ENCODE measurements at regions not wholly inside any gene's neighbourhood (a gene's known extent, or its start where the extent isn't known, plus 50 kb on each side); places are given as distances from the start of the nearest gene placed in this dataset.
"Not testable (repeated sequence)": the region's sequence is repeated elsewhere in the genome, so short reads cannot be mapped to it uniquely, and the experiment has no call there.

DNA sequence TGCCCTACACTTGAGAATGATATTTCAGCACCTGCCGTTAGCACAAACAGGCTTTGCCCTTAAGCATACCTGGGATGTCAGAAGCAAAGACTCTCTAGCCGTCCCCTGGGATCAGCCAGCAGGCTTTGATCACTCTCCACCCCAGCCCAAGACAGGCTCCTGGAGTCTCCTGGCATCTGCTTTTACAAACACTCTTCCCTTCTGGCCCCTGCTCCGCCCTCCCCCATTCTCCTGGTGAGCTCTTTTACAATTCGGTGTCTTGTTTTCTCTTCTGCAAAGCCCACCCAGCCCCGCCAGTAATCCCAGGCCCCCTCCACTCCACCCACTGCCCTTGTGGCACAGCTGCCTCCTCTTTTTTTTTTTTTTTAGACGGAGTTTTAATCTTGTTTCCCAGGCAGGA lies 50.4 kb downstream of the KATNIP start:
- intact Hi-C loops (cut with DNase I, micrococcal nuclease), result no loop called here
- no peak for ATAC-seq
- TF ChIP-seq, protein P1, sequence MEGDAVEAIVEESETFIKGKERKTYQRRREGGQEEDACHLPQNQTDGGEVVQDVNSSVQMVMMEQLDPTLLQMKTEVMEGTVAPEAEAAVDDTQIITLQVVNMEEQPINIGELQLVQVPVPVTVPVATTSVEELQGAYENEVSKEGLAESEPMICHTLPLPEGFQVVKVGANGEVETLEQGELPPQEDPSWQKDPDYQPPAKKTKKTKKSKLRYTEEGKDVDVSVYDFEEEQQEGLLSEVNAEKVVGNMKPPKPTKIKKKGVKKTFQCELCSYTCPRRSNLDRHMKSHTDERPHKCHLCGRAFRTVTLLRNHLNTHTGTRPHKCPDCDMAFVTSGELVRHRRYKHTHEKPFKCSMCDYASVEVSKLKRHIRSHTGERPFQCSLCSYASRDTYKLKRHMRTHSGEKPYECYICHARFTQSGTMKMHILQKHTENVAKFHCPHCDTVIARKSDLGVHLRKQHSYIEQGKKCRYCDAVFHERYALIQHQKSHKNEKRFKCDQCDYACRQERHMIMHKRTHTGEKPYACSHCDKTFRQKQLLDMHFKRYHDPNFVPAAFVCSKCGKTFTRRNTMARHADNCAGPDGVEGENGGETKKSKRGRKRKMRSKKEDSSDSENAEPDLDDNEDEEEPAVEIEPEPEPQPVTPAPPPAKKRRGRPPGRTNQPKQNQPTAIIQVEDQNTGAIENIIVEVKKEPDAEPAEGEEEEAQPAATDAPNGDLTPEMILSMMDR (IDR thresholded peaks at IDR 0.05), result no peak
- no peak for DNase-seq
- Histone ChIP-seq H3K4me1 (ENCODE audit: low read depth) (no peaks in the 10 kb centered on the region), H3K36me3 (ENCODE audit: low read depth) (no peaks in the 10 kb centered on the region), H3K9me3 (no peaks in the 10 kb centered on the region), H3K4me3 (no peak overlapping the region)

DNA sequence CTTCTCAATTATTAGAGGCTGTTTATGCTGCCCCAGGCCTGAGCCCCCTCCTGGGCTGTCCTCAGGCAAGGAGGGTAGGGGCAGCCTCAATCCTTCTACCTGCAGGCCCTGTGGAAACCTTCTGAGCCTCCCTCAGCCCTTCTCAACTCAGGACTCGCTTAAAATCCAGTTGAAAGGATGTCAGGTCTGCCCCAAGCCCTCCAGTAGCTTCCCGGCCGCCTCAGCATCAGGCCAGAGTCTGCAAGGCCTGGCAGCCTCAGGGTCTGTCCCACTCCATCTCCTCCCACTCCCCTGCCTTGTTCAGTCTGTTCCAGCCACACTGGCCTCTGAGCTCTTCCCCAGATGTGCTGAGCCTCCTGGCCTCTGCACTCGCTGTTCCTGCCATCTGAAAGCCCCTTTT lies 52.2 kb downstream of the KATNIP start:
- ATAC-seq, result no peak
- Histone ChIP-seq H3K4me3 (no peak overlapping the region), H3K36me3 (ENCODE audit: low read depth) (no peaks in the 10 kb centered on the region), H3K4me1 (ENCODE audit: low read depth) (no peaks in the 10 kb centered on the region), H3K9me3 (no peaks in the 10 kb centered on the region)
- TF ChIP-seq, protein P1 (IDR thresholded peaks at IDR 0.05), result no peak
- DNase-seq, result no peak
- intact Hi-C loops (cut with DNase I, micrococcal nuclease), result no loop called here

DNA sequence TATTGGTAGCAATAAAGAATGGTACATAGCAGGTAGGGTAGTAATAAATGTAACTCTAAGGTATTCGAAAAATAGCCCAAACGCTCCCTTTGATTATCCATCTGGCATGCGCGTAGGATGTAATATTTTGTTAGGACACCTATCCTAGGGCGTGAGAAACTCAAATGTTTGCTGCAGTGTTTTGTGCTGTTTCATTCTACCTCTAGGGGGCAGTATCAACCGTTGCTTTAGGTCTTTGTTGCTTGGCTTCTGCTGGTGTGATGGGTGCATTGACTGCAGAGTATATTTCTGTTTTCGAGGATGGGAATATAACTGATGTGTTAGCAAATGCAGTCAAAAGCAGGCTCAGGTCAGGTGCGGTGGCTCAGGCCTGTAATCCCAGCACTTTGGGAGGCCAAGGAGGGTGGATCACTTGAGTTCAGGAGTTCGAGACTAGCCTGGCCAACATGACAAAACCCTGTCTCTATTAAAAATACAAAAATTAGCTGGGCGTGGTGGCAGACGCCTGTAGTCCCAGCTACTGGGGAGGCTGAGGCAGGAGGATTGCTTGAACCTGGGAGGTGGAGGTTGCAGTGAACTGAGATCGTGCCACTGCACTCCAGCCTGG lies 55.7 kb downstream of the KATNIP start:
- intact Hi-C loops (cut with DNase I, micrococcal nuclease); H3K4me1 ChIP-seq (ENCODE audit: low read depth); H3K9me3 ChIP-seq; H3K4me3 ChIP-seq; H3K36me3 ChIP-seq (ENCODE audit: low read depth): not testable (repeated sequence)
- ATAC-seq, result peak; percentile 93
- TF ChIP-seq, protein P1 (IDR thresholded peaks at IDR 0.05), result peak; percentile 43
- DNase-seq, result peak in 1 of 3 donors; percentile 59

DNA sequence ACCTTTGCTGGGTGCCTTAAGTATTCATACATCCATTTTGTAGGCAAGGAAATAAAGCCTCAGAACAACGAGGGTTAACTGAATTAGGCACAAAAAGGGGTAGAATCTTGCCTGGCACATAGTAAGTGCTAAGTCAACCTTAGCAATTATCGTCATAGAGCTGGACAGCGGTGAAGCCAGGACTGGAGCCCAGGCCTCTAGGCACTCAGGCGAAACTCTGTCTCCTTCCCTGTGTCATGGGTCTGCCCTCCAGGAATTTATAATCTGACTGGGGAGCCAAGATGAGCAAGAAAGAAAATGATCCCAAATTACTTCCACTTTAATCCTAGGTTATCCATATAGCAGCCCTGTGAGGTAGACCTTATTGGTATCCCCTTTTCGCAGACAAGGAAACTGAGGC lies 61.4 kb downstream of the KATNIP start:
- H3K9me3 ChIP-seq, result no peaks in the 10 kb centered on the region
- no peaks in the 10 kb centered on the region for H3K36me3 ChIP-seq (ENCODE audit: low read depth)
- TF ChIP-seq, protein P1 (IDR thresholded peaks at IDR 0.05), result no peak
- ATAC-seq, result no peak
- DNase-seq, result no peak
- intact Hi-C loops (cut with DNase I, micrococcal nuclease), result no loop called here
- H3K4me3 ChIP-seq, result no peak overlapping the region
- no peaks in the 10 kb centered on the region for H3K4me1 ChIP-seq (ENCODE audit: low read depth)

DNA sequence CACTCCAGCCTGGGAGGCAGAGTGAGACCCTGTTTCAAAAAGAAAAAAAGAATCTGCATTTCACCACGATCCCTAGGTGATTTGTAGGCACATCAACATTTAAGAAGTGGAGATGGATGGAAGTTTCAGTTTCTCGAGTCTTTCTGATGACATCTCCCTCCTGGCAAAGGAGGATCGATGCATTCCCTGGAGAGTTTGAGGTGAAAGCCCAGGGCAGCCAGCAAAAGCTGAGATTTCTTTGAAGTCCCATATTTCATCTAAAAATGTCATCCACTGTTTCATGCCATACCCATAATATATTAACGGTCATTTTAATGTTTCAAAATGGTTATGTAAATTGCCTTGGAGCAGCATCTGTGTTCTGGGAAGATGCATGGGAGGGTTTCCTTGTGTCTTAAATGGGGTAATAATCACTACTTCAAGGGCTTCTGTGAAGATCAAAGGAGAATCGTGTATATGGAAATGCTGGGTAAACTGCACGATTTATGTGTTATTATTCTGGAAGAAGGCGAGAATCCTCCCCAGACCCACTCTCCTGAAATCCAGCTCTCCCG lies 63.4 kb downstream of the KATNIP start:
- Histone ChIP-seq H3K9me3 (no peaks in the 10 kb centered on the region), H3K4me3 (no peak overlapping the region), H3K36me3 (ENCODE audit: low read depth) (no peaks in the 10 kb centered on the region), H3K4me1 (ENCODE audit: low read depth) (no peaks in the 10 kb centered on the region)
- DNase-seq, result no peak
- TF ChIP-seq, protein P1 (IDR thresholded peaks at IDR 0.05), result no peak
- ATAC-seq, result no peak
- intact Hi-C loops (cut with DNase I, micrococcal nuclease), result no loop called here

DNA sequence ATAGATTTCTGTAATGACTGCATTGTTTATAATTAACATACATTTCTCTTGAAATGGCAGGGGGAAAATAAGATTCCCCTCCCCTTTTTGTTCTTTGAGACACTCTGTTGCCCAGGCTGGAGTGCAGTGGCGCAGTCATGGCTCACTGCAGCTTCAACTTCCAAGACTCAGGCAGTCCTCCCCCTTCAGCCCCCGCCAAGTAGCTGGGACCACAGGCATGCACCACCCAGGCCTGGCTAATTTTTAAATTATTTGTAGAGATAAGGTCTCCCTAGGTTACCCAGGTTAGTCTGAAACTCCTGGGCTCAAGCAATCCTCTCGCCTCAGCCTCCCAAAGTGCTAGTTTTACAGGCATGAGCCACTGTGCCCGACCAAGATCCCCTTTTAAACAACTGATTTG lies 67.7 kb downstream of the KATNIP start:
- TF ChIP-seq, protein P1 (IDR thresholded peaks at IDR 0.05), result no peak
- H3K4me3 ChIP-seq, result no peak overlapping the region
- no peaks in the 10 kb centered on the region for H3K36me3 ChIP-seq (ENCODE audit: low read depth)
- DNase-seq (no peak), ATAC-seq (no peak)
- no peaks in the 10 kb centered on the region for H3K4me1 ChIP-seq (ENCODE audit: low read depth)
- intact Hi-C loops (cut with DNase I, micrococcal nuclease), result no loop called here
- H3K9me3 ChIP-seq, result no peaks in the 10 kb centered on the region
